ENCODE measurements at regions not wholly inside any gene's neighbourhood (a gene's known extent, or its start where the extent isn't known, plus 50 kb on each side); places are given as distances from the start of the nearest gene placed in this dataset.

DNA sequence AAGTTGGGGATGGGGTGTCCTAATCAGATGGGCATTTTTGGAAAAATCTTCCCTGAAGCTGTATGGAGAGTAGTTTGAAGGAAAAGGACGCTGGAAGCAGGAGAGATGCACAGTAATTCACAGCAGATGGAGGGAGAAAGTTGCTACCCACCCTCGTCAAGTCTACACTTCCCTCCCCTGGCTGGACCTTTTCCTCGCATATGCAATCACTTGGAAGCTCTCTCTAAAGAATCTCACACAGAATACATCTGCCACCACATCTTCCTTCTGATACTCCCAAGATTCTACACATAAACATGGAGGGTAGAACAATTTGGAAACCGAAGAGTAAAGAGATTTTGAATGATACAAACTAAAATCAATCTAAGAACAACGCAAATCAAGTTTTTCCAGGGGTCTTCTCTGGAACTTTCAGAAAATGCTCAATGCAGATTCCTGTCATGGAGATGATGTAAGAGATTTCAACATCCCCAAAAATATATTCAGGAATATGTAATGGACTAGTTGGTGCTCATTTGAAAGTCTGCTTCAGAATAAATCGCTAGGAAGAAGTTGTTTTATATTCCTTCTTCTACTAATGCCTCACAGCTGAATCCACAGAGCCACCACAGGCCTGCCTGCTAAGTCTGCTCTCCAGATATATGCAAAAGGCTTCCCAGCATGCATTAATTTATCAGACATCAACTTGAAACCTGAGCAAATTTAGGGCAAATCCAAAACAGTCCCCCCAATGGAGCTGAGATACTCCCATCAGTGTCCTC lies 291.5 kb downstream of the LRATD1 start:
- DNase-seq: no peak

DNA sequence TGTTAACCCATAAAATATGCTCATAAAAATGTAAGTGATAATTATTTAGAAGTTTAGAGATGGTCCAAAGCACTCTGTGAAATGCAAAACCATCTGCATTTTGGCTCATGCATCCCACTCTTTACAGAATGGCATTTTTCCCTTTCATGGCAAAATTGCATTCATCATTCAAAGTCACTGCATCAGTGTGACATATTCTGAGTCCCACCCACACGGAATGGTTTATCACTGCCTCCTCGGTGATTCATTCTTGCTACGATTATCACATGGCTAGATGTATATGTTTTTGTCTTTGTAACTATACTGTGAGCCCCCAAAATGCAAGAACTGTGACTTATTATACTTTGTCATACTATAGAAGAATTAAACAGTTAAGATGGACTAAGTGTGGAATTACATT lies 293.0 kb downstream of the LRATD1 start:
- DNase-seq: no peak

GRCh38 chr2:14927021-14927564 lies 294.6 kb downstream of the LRATD1 start:
- DNase-seq: no peak

- no peak for DNase-seq
These were observed 295.5 kb downstream of the LRATD1 start for GRCh38 chr2:14928056-14928455.

GRCh38 chr2:14930441-14930840 lies 297.9 kb downstream of the LRATD1 start:
- DNase-seq: no peak

DNA sequence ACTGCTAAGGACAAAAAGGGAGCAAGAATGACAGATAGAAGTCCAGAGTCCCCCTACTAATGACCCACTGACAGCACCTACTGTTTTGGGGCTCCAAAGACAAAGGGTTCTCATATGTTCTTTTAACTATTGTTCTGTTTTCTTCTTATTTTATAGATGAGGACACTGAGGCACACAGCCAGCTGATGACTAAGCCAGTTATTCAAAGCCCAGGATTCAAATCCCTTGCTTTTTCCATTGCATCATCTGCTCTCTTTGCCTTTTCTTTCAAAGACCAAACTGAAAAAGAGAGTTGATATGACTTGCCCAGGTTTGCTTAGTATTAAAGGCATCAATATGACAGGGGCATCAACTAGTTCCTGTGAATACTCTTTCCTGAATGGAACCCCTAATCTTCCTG lies 299.8 kb downstream of the LRATD1 start:
- no peak for DNase-seq

GRCh38 chr2:14933753-14934152 lies 301.2 kb downstream of the LRATD1 start:
- no peak for DNase-seq

DNA sequence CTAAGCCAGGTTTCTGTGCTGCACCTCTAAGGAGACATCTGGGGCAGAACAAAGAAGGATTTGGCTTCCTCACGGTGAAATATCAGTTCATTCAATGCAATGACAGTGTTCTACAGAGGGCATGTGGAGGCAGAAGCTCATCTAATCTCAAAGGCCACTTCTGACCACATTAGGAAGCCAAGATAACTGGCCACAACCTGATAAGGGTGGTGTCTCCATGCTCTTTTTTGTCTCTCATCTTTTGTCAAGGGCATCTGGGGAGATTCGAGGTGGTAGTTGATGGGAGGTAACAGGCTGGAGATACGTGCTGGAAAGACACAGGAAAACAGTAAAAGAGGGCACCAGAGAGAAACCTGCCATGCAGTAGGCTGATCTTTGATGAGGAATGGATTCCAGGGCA lies 303.9 kb downstream of the LRATD1 start:
- DNase-seq: no peak

GRCh38 chr2:14937336-14937735 lies 304.8 kb downstream of the LRATD1 start:
- DNase-seq: no peak

DNA sequence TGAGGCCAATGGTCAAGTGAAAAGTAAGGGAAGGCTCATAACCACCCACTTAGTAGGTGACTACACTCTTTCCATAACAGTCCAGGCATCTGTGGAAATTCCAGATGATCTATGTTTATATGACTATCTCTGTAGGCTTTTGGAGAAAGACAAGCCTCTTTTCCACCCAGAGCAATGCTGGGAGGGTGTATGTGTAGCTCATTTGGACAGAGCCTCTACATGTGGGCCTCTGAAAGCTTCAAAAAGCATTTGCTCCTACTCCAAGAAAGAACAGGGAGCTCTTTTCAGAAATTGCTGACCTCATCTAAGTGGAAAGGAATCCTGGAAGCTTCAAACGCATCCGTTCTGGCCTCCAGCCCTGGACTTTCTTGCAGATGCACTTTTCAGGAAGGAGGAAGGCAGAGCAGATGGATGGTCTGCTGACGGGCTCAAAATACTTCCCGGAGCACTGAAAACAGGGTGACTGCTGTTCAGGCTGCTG lies 308.7 kb downstream of the LRATD1 start:
- DNase-seq: no peak

DNA sequence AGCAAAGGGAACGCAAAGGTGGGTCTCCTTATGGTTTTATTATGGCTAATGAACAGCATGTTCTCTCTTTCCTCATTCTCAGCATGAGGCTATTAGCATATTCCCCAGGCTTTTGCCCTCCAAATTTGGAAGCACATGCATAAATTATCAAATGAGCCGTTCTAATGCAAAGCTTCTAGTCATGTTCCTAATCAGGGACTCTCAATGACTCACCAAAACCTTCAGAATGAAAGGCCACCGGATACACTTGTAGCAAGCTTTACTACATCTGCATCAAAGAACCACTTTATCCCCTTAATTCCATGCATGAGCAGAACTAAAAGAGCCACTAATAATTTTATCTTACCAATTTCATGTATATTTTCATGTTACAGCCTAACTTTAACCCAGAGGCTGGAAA lies 310.5 kb downstream of the LRATD1 start:
- DNase-seq: no peak

DNA sequence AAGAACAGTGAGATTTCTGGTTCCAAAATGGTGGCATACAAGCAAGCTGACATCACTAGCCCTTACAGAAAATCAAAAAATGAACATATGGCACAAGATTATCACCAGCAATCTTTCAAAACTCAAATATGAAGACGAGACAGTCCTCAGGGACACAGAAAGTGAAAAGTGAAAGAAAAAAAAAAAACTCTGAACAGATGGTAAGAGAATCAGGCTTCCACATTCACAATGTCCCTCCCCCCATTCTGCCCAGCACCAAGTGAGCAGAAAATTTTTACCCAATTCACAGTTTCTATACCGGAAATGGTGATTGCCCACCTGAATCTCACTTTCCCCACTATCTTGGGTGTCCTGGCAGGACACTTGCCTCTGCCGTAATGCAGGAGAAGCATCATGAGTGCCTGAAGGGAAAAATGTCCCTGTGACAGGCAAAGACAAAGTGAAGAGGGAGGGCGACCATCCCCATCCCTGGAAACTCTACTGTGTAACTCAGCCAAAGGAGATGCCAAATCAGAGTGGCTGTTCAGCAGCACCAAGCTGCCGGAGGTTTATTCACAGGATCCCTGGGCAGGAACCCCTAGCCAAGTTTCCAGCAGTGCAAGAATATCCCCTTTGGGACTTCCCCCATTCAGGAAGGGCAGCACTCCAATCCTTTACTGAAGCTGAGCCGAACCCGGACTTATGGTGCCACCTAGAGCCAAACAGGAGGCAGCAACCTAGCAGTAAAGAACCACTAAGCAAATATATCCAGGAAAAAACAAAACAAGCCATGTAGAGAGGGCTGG lies 312.2 kb downstream of the LRATD1 start:
- DNase-seq: peak; percentile 6

DNA sequence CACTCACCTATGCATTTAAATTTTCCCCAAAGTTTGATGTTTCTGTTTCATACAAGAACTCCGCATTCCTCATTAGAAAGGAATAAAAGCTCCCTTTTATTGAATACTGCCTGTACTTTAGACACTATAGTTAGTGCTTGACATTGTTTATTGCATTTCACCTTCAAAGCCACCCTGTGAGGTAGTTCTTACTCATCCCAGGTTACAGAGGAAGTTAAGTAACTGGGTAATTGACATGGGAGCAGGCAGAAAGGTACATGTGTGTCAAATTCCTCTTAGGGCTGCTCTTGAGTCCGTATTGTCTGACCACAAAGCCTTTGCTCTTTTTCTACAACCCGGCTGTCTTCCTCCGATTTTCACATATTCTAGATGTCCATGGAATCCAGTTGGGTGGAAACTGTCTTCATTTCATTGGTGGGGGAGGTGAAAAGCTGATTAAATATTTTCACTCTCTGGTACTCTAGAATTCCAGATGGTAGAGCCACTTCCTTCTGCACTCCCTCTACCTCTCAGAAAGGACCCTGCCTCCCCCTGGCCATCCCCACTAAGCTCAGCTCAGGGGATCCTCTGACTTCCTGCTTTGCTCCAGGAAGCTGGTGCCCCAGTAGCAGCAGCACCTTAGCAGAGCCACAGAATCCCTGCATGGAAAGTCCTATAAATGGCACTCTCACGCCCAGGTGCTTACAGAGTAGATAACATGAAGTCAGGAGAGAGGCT lies 319.2 kb downstream of the LRATD1 start:
- DNase-seq: no peak

- DNase-seq: no peak
These were observed 320.0 kb downstream of the LRATD1 start for GRCh38 chr2:14952400-14952963.

- no peak for DNase-seq
These were observed 328.3 kb downstream of the LRATD1 start for GRCh38 chr2:14960686-14961324.

- no peak for DNase-seq
These were observed 335.2 kb downstream of the LRATD1 start for GRCh38 chr2:14967729-14968128.

- DNase-seq: no peak
These were observed 342.9 kb downstream of the LRATD1 start for GRCh38 chr2:14975381-14975780.

- no peak for DNase-seq
These were observed 344.5 kb downstream of the LRATD1 start for GRCh38 chr2:14977021-14977420.

GRCh38 chr2:14978845-14979244 lies 346.3 kb downstream of the LRATD1 start:
- no peak for DNase-seq

DNA sequence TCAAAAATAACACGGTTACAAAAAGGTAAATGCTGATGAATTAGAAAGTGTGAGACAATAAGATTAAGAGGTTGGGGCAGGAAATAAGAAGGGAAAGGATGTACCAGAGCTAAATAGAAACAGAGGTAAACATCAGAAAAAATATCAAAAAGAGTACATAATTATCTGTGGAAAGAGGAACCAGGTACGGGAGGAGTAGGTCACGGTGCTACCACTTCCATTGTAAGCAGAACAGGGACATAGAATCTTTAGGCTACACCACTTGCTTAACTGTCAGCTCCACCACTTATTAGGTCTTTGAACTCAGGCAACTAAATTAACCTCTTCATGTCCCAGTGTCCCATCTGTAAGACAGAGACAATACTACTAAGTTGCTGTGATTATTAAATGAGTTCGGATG lies 350.3 kb downstream of the LRATD1 start:
- DNase-seq: no peak

DNA sequence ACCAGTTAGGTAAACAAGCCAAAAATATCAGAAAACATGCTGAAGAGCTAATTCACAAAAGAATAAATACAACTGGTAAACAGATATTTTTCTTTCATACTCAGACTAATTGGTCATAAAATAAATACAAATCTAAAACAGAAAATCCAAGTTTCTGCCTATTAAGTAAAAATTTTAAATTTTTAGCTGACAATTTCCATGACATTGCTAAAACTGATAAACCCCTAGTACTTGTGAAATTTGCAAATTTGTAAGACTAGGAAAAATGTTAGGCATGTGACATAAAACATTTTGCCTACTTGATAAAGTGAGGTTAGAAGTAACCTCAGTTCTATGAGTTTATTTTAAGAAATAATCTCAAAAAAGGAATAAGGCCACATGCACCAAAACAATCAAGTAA lies 356.1 kb downstream of the LRATD1 start:
- DNase-seq: no peak

GRCh38 chr2:14991723-14992122 lies 359.2 kb downstream of the LRATD1 start:
- DNase-seq: no peak
